ENCODE measurements at regions not wholly inside any gene's neighbourhood (a gene's known extent, or its start where the extent isn't known, plus 50 kb on each side); places are given as distances from the start of the nearest gene placed in this dataset.

DNA sequence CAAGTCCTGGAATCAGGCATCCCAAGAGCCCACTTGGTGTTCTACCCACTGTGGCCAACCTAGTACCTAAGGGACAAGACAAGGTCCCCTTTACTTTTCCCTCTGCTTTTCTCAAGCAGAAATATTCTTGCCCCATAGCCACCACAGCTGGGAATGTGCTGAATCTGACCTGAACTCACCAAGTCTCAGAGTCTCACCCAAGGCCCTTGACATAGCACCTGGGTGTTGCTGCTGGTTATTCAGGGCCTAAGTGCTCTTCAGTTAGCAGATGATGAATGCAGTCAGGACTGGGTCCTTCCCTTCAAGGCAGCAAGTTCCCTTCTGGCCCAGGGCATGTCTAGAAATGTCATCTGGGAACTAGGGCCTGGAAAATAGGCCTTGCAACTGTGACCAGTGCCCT, 201.8 kb upstream of the SERP2 start:
- Histone ChIP-seq H3K36me3 (ENCODE audit: control insufficient read depth in 2 of 2, insufficient read depth in 1 of 2, low read length in 2 of 2) (no peaks in the 10 kb centered on the region), H3K27ac (ENCODE audit: extremely low read depth, low read depth, low read length) (no peak overlapping the region), H3K4me3 (ENCODE audit: low read depth, low read length) (no peak overlapping the region), H3K4me1 (ENCODE audit: control insufficient read depth, insufficient read depth, low read length) (no peaks in the 10 kb centered on the region), H3K9me3 (ENCODE audit: control insufficient read depth, insufficient read depth, low read depth, low read length) (no peaks in the 10 kb centered on the region)
- TF ChIP-seq ZFP37 (tag by site-specific recombination; IDR thresholded peaks at IDR 0.05) (no peak), ZEB2 (tag by site-specific recombination; IDR thresholded peaks at IDR 0.05) (no peak), MZF1 (tag by site-specific recombination; IDR thresholded peaks at IDR 0.05; ENCODE audit: borderline replicate concordance) (no peak)
- POLR2A ChIA-PET: no interaction called here
- CTCF ChIA-PET: no interaction called here

DNA sequence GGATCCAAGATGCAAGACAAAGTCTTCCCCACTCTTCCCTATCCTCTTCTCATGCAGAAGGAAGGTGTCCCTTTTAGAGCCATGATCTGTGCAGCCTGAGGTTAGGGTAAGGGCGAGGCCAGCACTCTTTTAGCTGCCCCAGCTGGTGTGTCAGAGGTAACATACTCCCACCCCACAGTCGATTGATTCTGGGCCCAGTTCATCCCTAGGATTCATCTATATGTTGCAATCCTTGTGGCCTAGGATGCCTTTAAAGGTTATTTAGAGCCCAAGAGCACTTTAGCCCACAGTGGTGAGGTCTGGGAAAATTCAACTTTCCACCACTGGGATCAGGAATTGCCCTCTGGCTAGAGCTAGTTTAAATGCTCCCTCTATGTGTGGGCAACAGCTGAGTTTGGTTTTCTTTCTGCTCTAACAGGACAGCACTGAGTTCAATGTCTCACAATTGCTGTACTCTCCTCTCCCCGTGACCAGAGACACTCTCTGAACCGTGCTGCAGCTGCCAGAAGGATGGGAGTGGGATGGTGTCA, 201.3 kb upstream of the SERP2 start:
- Histone ChIP-seq H3K4me3 (ENCODE audit: low read depth, low read length) (no peak overlapping the region), H3K9me3 (ENCODE audit: control insufficient read depth, insufficient read depth, low read depth, low read length) (no peaks in the 10 kb centered on the region), H3K36me3 (ENCODE audit: control insufficient read depth in 2 of 2, insufficient read depth in 1 of 2, low read length in 2 of 2) (no peaks in the 10 kb centered on the region), H3K27ac (ENCODE audit: extremely low read depth, low read depth, low read length) (no peak overlapping the region), H3K4me1 (ENCODE audit: control insufficient read depth, insufficient read depth, low read length) (no peaks in the 10 kb centered on the region)
- ChIA-PET POLR2A (no interaction called here), CTCF (no interaction called here)
- TF ChIP-seq OVOL3 (tag by site-specific recombination; IDR thresholded peaks at IDR 0.05) (no peak), IKZF3 (tag by site-specific recombination; IDR thresholded peaks at IDR 0.05) (no peak), ZNF529 (tag by site-specific recombination; IDR thresholded peaks at IDR 0.05; ENCODE audit: insufficient replicate concordance) (no peak), ZNF350 (tag by site-specific recombination; IDR thresholded peaks at IDR 0.05) (no peak), ZNF211 (tag by site-specific recombination; IDR thresholded peaks at IDR 0.05; ENCODE audit: low read depth) (no peak), ZNF302 (tag by site-specific recombination; IDR thresholded peaks at IDR 0.05; ENCODE audit: low read depth) (no peak)

DNA sequence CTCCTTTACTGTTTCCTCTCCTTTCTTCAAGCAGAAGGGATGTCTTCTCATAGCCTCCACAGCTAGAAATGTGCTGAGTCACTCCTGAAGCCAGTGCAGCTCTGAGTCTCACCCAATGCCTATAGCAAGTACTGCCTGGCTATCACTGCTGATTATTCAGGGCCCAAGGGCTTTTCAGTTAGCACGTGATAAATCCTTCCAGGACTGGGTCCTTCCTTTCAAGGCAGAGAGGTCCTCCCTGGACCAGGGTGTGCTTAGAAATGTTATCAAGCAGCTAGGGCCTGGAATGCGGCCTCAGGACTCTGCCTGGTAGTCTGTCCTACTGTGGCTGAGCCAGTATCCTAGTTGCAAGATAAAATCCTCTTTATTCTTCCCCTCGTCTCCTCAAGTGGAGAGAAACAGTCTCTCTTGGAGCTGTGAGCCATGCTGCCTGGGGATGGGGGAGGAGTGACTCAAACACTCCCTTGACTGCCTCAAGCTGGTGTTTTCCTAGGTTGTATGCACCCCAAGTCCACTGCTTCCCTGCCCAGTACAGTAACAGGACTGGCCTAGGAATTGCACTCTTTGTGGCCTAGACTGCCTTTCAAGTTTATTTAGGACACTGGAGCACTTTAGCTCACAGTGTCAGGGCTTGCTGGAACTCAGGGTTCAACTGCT, 198.7 kb upstream of the SERP2 start:
- H3K4me3 ChIP-seq (ENCODE audit: low read depth, low read length): no peak overlapping the region
- H3K4me1 ChIP-seq (ENCODE audit: control insufficient read depth, insufficient read depth, low read length): no peaks in the 10 kb centered on the region
- POLR2A ChIA-PET: no interaction called here
- CTCF ChIA-PET: interaction anchor here (0.7 kb wide), 1 partner anchor 16 kb away, joined by 4 read pairs; no protein-coding TSS in a partner anchor
- no peaks in the 10 kb centered on the region for H3K36me3 ChIP-seq (ENCODE audit: control insufficient read depth in 2 of 2, insufficient read depth in 1 of 2, low read length in 2 of 2)
- H3K9me3 ChIP-seq (ENCODE audit: control insufficient read depth, insufficient read depth, low read depth, low read length): no peaks in the 10 kb centered on the region
- H3K27ac ChIP-seq (ENCODE audit: extremely low read depth, low read depth, low read length): no peak overlapping the region
- TF ChIP-seq, protein P1, sequence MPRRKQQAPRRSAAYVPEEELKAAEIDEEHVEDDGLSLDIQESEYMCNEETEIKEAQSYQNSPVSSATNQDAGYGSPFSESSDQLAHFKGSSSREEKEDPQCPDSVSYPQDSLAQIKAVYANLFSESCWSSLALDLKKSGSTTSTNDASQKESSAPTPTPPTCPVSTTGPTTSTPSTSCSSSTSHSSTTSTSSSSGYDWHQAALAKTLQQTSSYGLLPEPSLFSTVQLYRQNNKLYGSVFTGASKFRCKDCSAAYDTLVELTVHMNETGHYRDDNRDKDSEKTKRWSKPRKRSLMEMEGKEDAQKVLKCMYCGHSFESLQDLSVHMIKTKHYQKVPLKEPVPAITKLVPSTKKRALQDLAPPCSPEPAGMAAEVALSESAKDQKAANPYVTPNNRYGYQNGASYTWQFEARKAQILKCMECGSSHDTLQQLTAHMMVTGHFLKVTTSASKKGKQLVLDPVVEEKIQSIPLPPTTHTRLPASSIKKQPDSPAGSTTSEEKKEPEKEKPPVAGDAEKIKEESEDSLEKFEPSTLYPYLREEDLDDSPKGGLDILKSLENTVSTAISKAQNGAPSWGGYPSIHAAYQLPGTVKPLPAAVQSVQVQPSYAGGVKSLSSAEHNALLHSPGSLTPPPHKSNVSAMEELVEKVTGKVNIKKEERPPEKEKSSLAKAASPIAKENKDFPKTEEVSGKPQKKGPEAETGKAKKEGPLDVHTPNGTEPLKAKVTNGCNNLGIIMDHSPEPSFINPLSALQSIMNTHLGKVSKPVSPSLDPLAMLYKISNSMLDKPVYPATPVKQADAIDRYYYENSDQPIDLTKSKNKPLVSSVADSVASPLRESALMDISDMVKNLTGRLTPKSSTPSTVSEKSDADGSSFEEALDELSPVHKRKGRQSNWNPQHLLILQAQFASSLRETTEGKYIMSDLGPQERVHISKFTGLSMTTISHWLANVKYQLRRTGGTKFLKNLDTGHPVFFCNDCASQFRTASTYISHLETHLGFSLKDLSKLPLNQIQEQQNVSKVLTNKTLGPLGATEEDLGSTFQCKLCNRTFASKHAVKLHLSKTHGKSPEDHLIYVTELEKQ (tag by site-specific recombination; IDR thresholded peaks at IDR 0.05; ENCODE audit: borderline replicate concordance): no peak
- TF ChIP-seq KLF7 (tag by site-specific recombination; IDR thresholded peaks at IDR 0.05; ENCODE audit: borderline replicate concordance) (no peak), ZNF132 (tag by site-specific recombination; IDR thresholded peaks at IDR 0.05; ENCODE audit: borderline replicate concordance) (no peak), ZBTB20 (tag by site-specific recombination; IDR thresholded peaks at IDR 0.05) (no peak), ZNF239 (tag by site-specific recombination; IDR thresholded peaks at IDR 0.05) (no peak), ZNF701 (tag by site-specific recombination; IDR thresholded peaks at IDR 0.05) (no peak), ZNF175 (tag by site-specific recombination; IDR thresholded peaks at IDR 0.05) (no peak), ZBTB17 (tag by site-specific recombination; IDR thresholded peaks at IDR 0.05) (no peak), SP3 (tag by site-specific recombination; IDR thresholded peaks at IDR 0.05) (no peak), KLF16 (tag by site-specific recombination; IDR thresholded peaks at IDR 0.05) (no peak)
- TF ChIP-seq, protein P2, sequence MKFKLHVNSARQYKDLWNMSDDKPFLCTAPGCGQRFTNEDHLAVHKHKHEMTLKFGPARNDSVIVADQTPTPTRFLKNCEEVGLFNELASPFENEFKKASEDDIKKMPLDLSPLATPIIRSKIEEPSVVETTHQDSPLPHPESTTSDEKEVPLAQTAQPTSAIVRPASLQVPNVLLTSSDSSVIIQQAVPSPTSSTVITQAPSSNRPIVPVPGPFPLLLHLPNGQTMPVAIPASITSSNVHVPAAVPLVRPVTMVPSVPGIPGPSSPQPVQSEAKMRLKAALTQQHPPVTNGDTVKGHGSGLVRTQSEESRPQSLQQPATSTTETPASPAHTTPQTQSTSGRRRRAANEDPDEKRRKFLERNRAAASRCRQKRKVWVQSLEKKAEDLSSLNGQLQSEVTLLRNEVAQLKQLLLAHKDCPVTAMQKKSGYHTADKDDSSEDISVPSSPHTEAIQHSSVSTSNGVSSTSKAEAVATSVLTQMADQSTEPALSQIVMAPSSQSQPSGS (tag by site-specific recombination; IDR thresholded peaks at IDR 0.05; ENCODE audit: low read depth): no peak
- TF ChIP-seq, protein P3, sequence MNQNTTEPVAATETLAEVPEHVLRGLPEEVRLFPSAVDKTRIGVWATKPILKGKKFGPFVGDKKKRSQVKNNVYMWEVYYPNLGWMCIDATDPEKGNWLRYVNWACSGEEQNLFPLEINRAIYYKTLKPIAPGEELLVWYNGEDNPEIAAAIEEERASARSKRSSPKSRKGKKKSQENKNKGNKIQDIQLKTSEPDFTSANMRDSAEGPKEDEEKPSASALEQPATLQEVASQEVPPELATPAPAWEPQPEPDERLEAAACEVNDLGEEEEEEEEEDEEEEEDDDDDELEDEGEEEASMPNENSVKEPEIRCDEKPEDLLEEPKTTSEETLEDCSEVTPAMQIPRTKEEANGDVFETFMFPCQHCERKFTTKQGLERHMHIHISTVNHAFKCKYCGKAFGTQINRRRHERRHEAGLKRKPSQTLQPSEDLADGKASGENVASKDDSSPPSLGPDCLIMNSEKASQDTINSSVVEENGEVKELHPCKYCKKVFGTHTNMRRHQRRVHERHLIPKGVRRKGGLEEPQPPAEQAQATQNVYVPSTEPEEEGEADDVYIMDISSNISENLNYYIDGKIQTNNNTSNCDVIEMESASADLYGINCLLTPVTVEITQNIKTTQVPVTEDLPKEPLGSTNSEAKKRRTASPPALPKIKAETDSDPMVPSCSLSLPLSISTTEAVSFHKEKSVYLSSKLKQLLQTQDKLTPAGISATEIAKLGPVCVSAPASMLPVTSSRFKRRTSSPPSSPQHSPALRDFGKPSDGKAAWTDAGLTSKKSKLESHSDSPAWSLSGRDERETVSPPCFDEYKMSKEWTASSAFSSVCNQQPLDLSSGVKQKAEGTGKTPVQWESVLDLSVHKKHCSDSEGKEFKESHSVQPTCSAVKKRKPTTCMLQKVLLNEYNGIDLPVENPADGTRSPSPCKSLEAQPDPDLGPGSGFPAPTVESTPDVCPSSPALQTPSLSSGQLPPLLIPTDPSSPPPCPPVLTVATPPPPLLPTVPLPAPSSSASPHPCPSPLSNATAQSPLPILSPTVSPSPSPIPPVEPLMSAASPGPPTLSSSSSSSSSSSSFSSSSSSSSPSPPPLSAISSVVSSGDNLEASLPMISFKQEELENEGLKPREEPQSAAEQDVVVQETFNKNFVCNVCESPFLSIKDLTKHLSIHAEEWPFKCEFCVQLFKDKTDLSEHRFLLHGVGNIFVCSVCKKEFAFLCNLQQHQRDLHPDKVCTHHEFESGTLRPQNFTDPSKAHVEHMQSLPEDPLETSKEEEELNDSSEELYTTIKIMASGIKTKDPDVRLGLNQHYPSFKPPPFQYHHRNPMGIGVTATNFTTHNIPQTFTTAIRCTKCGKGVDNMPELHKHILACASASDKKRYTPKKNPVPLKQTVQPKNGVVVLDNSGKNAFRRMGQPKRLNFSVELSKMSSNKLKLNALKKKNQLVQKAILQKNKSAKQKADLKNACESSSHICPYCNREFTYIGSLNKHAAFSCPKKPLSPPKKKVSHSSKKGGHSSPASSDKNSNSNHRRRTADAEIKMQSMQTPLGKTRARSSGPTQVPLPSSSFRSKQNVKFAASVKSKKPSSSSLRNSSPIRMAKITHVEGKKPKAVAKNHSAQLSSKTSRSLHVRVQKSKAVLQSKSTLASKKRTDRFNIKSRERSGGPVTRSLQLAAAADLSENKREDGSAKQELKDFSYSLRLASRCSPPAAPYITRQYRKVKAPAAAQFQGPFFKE (tag by site-specific recombination; IDR thresholded peaks at IDR 0.05; ENCODE audit: borderline replicate concordance): no peak
